ENCODE measurements at regions not wholly inside any gene's neighbourhood (a gene's known extent, or its start where the extent isn't known, plus 50 kb on each side); places are given as distances from the start of the nearest gene placed in this dataset.
"Not testable (repeated sequence)": the region's sequence is repeated elsewhere in the genome, so short reads cannot be mapped to it uniquely, and the experiment has no call there.

DNA sequence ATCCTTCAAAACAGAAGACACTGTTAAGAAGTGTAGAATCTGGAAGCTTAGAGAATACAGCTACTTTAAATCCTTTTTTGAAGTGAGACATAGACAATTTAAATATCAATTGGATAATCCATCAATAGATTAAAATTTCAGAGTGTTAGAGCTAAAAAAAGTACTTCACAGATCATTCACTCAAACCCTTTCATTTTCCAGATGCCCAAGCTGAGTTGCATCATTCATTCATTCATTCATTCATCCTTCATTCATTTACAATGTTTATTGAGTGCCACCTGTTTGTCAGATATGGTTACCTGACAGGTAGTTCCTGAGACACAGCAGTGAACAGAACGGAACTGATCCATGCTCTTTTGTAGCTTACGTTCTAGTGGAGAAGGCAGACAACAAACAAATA is 290.7 kb upstream of the MTPN start:
- Histone ChIP-seq H3K9me3 (peaks cover 4 to 50% (median 37%) of the 10 kb centered on the region in 8 donors), H3K27ac (no peak overlapping the region), H3K36me3 (no peaks in the 10 kb centered on the region), H3K4me3 (no peak overlapping the region), H3K27me3 (replicated peaks in 1 of 7) (no peaks in the 10 kb centered on the region), H3K4me1 (no peaks in the 10 kb centered on the region)
- TF ChIP-seq, protein P1, sequence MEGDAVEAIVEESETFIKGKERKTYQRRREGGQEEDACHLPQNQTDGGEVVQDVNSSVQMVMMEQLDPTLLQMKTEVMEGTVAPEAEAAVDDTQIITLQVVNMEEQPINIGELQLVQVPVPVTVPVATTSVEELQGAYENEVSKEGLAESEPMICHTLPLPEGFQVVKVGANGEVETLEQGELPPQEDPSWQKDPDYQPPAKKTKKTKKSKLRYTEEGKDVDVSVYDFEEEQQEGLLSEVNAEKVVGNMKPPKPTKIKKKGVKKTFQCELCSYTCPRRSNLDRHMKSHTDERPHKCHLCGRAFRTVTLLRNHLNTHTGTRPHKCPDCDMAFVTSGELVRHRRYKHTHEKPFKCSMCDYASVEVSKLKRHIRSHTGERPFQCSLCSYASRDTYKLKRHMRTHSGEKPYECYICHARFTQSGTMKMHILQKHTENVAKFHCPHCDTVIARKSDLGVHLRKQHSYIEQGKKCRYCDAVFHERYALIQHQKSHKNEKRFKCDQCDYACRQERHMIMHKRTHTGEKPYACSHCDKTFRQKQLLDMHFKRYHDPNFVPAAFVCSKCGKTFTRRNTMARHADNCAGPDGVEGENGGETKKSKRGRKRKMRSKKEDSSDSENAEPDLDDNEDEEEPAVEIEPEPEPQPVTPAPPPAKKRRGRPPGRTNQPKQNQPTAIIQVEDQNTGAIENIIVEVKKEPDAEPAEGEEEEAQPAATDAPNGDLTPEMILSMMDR (IDR thresholded peaks at IDR 0.05 in 8 of 11, conservative IDR thresholded peaks at IDR 0.05 in 3 of 11): no peak
- TF ChIP-seq POLR2AphosphoS5 (IDR thresholded peaks at IDR 0.05): no peak
- TF ChIP-seq POLR2A (IDR thresholded peaks at IDR 0.05): no peak
- DNase-seq: no peak
- intact Hi-C loops (cut with DNase I; ENCODE audit: low total_unique reads): no loop called here
- WGBS, 5 donors: 72 to 95% (median 88%) methylated on average over 2 of the region's 2 CpGs

DNA sequence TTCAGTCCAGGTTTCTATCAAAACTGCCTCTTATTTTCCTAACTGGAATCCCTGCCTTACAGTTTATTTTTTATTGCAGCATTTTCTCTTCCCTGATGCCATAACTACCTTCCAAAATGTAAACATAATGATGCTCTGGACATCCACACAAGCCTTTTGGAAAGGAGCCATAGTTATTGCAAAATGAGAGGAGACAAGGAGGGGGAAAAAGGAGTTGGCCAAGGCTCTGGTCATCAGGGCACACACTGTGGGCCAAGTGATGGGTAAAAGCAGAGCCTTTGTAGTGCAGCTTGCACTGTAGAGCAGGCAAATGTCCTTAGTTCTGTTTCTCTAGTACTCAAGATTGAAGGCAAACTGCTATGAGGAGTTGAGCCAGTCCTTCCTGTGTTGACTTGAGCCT is 289.3 kb upstream of the MTPN start:
- Histone ChIP-seq H3K27me3 (replicated peaks in 1 of 7) (no peaks in the 10 kb centered on the region), H3K4me3 (no peak overlapping the region), H3K4me1 (no peaks in the 10 kb centered on the region), H3K36me3 (no peaks in the 10 kb centered on the region), H3K27ac (no peak overlapping the region), H3K9me3 (peaks cover 4 to 64% (median 47%) of the 10 kb centered on the region in 8 donors)
- no peak for DNase-seq
- TF ChIP-seq, protein P1 (IDR thresholded peaks at IDR 0.05 in 8 of 11, conservative IDR thresholded peaks at IDR 0.05 in 3 of 11): no peak
- intact Hi-C loops (cut with DNase I; ENCODE audit: low total_unique reads): no loop called here

DNA sequence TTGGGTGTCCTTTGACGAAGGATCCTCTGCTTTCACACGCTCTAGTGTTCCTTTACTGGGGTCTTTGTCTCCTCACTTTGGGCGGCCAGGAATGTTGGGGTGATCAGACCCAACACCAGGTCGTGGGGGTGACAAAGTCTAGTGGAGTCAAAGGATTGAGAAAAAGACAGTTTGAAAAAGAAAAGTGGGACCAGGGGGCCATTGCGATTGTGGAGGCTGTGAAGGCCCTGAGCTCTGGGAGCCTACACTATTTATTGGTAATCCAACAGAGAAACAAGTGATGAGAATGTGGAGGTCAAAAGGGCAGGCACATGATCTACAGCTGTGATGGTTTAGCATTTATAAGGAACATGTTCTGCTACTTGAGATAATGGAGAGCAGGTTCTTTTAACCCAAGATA is 287.1 kb upstream of the MTPN start:
- DNase-seq; H3K4me3 ChIP-seq; H3K4me1 ChIP-seq; H3K36me3 ChIP-seq; H3K27ac ChIP-seq; intact Hi-C loops (cut with DNase I; ENCODE audit: low total_unique reads); H3K27me3 ChIP-seq (replicated peaks in 1 of 7): not testable (repeated sequence)
- H3K9me3 ChIP-seq: peaks cover 4 to 81% (median 66%) of the 10 kb centered on the region in 8 donors
- WGBS, 5 donors: 56 to 73% (median 64%) methylated on average over 5 of the region's 5 CpGs

DNA sequence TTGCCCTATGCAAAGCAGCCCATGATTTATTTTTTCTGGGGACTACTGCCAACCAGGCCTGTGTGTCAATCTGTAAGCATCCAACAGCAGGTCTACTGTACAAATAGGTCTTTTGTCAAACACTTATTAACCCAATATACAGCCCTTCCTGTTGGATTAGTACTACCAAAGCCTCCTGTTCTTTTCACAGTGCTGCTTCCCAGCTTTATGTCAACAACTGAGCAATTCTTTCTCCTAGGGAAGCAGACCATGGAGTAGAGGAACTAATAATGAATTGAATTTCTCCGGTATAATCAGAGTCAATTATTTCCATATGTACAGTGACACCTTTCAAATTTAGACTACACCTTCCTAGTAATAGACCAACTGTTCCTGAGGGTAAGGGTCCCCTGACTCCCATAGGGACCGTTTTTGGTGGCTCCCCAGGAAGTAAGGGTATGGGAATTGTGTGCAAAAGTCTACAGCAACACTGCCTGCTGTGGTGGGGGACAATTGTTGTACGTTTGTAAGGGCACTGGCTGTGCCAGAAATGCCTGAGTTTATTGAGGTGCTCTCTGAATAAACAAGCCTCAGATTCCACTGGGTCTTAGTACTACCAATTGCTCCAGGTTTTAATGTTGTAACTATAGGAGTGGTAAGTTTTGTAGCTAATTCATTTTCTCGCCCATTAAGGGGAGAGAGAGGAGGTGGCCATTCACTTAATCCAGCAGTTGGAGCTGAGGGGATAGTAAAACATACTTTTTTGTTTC is 286.1 kb upstream of the MTPN start:
- H3K27ac ChIP-seq; H3K36me3 ChIP-seq; H3K27me3 ChIP-seq (replicated peaks in 1 of 7); H3K4me1 ChIP-seq; H3K4me3 ChIP-seq; intact Hi-C loops (cut with DNase I; ENCODE audit: low total_unique reads); DNase-seq: not testable (repeated sequence)
- H3K9me3 ChIP-seq: peaks cover 4 to 77% (median 62%) of the 10 kb centered on the region in 8 donors
- 56 to 71% (median 66%) methylated on average over 4 of the region's 4 CpGs for WGBS, 5 donors

DNA sequence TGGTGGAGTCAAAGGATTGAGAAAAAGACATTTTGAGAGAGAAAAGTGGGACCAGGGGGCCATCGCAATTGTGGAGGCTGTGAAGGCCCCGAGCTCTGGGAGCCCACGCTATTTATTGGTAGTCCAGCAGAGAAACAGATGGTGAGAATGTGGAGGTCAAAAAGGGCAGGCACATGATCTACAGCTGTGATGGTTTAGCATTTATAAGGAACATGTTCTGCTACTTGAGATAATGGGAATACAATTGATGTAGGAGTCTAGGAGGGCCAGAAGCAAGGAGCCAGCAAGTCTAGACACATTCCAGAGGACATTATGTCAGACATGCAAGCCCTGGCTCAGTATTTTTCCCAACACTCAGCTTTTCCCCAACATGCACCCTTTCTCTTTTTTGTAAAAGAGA is 283.4 kb upstream of the MTPN start:
- intact Hi-C loops (cut with DNase I; ENCODE audit: low total_unique reads); H3K27ac ChIP-seq; H3K4me1 ChIP-seq; H3K36me3 ChIP-seq; DNase-seq; H3K27me3 ChIP-seq (replicated peaks in 1 of 7); H3K4me3 ChIP-seq: not testable (repeated sequence)
- WGBS, 5 donors: 91 to 96% (median 94%) methylated on average over 3 of the region's 3 CpGs
- H3K9me3 ChIP-seq: peaks cover 4 to 71% (median 54%) of the 10 kb centered on the region in 8 donors

DNA sequence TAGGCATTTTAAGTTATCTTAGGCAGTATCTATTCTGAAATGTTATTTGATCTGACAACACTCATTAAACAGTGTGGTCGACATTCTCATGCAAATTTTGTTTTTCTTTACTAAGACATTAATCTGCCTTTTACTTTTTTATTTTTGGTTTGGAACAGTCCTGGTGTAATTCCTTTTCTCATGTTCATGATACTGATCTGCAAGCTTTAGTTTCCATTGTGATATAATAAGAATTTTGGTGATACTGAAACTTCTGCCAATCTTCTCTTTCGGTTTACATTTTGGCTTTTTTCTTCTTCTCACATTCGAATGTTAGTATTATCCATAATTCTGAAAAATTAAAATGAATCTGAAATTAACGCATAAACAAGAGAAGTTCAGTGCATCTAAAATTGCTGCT is 281.9 kb upstream of the MTPN start:
- Histone ChIP-seq H3K4me3 (no peak overlapping the region), H3K27me3 (replicated peaks in 1 of 7) (no peaks in the 10 kb centered on the region), H3K4me1 (no peaks in the 10 kb centered on the region), H3K36me3 (no peaks in the 10 kb centered on the region), H3K27ac (no peak overlapping the region), H3K9me3 (peaks cover 0 to 65% (median 39%) of the 10 kb centered on the region in 8 donors)
- WGBS, 5 donors: 85 to 93% (median 86%) methylated on average over 4 of the region's 4 CpGs
- intact Hi-C loops (cut with DNase I; ENCODE audit: low total_unique reads): no loop called here
- TF ChIP-seq, protein P1 (IDR thresholded peaks at IDR 0.05 in 8 of 11, conservative IDR thresholded peaks at IDR 0.05 in 3 of 11): no peak
- TF ChIP-seq POLR2AphosphoS5 (IDR thresholded peaks at IDR 0.05) (no peak), POLR2A (IDR thresholded peaks at IDR 0.05) (no peak)
- DNase-seq: no peak
